Putamen (tissue), 1 donor: ENCODE measurements at regions not wholly inside any gene's neighbourhood (a gene's known extent, or its start where the extent isn't known, plus 50 kb on each side); places are given as distances from the start of the nearest gene placed in this dataset.

ENCODE experiments used
- DNase-seq: peaks from one replicate; pipeline ENCODE4 v3.0.0-alpha.2; 2016; ENCODE audit warnings: low spot score

- no peak for DNase-seq
Observed at GRCh38 chr9:129330711-129331492, 152.8 kb upstream of the IER5L start.

DNA sequence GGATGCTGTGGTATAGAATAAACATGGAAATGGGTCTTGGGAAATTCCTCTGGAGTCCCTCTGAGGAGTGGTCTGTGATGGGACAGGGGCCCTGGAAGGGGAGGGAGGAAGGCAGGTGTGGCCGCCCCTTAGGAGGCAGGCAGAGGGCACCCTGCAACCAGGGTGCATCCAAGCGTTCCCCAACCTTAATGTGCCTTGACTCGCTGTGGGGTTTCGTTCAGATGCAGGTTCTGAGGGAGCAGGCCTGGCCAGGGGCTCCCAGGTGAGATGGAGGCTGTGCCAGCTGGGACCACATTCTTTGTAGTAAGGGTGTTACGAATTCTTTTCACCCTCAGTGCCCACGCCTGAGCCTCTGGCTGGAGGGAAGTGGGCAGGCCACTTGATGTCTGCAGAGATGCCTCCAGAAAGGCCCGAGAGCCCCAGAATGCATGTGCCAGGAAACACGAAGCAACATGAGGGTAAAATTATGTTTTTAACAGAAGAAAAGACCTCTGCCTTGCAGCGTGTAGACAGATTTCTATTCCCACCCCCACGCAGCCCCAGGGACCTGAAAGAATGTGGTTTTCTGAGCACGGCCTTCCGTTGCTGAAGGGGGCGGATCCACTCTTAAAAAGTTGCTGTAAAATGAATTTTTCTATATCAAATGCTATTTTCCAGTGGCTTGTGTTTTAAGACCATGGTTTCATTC is 150.4 kb upstream of the IER5L start:
- DNase-seq: no peak

DNA sequence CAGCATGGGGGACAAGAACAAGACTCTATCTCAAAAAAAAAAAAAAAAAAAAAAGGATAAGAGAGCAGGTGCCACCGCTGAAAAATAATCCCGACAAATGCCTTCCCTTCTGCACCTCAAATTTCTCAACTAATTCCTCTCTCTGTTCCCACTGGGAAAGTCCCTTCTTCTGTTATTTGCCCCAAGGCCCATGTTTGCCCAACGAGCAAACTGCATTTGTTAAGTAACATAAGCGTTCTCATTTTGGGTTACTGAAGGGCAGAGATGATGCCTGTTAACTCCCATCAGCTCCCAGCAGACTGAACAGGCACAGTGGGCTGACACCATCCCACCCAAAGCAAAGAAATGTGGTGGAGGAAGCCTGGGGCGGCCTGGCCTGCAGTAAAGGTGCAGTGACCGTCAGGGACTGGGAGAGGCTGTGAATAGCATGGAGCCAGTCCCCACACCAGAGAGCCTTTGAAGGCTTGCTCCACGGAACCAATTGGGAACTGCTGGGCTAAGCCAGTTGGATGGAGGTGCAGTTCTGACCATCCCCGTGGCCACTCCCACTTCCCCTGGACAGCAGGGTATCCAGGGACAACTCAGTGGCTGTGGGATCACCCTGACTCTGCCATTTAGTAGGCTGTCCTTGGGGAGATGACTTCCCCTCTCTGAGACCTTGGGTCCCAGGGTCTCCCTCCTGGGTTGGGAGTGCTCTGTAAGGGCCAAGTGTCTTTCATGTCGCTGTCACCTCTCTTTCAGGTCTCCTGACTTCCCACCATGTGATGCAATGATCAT is 149.7 kb upstream of the IER5L start:
- DNase-seq: no peak

GRCh38 chr9:129326061-129327005 is 148.3 kb upstream of the IER5L start:
- DNase-seq: no peak

GRCh38 chr9:129324808-129325502 is 146.9 kb upstream of the IER5L start:
- DNase-seq: no peak

DNA sequence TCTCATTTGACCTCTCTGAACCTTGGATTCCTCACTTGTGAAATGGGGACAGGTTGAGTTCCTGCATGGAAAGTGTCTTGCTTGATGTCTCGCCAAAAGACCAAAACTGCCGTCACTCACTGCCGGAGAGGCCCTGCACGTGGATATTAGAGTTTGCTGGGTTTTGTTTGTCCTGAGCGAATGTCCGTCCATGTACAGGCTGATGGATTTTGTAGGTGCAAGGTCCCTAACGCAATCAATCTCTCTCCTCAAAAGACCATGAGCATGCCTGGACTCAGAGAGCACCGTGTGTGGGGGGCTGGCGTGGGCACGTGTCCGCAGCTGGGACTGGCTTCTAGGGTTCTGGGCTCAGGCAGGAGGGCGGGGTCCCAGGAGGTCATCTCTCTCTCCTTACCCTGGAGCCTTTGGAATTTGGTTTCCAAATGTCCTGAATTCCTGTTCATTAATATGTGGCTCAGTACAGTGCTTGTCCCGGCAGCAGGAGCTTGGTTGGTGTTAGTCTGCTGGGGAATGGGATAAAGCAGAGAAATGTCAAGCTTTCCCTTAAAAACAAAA is 146.0 kb upstream of the IER5L start:
- no peak for DNase-seq

DNA sequence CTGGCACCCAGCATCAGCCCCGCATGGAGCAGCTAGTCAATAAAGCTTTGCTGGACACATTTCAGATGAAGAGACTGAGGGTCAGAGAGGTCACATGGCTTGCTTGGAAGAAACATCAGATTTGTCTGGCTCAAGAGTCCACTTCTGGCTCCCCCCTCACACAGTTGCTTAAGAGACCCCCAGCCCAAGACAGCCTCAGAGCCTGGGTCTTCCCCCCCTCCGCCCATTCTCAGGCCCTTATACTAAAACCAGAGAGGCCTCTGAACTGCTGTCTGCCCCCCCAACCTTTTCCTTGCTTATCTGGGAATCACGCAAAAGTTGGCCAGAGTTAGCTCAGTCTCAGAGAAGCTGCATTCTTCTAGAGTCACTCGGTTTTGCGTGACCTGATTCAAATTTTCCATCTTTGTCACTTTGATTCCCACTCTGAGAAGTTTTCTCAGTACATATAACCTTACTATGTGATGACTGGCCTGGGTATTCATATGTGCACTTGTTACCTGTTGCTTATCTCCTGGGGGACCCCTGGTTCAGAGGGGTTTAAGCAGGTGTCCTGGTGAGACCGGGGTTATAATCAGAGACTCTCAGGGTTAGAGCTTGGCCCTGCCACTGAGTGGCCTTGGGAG is 145.4 kb upstream of the IER5L start:
- DNase-seq: no peak

- no peak for DNase-seq
Observed at GRCh38 chr9:129322641-129323375, 144.7 kb upstream of the IER5L start.

DNA sequence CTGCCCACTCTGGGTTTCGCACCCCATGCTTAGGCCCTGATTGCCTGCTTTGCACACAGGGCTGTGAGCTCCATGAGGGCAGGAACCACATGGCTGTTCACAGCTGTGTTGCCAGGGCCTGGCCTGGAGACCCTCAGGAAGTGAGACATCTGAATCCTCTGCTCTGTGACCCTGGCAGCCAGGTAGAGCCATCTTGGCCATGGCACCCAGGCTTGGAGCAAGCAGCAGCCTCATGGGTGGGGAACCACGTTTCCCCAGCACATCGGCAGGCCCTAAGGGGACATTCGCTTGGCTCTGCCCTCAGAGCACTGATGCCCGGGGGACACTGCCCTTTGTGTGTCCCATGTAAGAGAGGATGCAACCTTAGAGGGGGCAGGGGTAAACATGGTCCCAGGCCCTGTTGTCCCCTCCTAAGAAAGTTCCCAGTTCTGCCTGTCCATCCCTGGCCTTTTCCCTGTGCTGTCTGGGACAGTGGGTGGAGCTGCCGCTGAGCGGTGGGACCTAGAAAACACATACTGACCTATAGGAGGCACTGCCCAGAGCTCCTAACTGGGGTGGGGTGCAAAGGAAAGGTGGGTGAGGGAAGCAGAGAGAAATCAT is 144.1 kb upstream of the IER5L start:
- no peak for DNase-seq

DNA sequence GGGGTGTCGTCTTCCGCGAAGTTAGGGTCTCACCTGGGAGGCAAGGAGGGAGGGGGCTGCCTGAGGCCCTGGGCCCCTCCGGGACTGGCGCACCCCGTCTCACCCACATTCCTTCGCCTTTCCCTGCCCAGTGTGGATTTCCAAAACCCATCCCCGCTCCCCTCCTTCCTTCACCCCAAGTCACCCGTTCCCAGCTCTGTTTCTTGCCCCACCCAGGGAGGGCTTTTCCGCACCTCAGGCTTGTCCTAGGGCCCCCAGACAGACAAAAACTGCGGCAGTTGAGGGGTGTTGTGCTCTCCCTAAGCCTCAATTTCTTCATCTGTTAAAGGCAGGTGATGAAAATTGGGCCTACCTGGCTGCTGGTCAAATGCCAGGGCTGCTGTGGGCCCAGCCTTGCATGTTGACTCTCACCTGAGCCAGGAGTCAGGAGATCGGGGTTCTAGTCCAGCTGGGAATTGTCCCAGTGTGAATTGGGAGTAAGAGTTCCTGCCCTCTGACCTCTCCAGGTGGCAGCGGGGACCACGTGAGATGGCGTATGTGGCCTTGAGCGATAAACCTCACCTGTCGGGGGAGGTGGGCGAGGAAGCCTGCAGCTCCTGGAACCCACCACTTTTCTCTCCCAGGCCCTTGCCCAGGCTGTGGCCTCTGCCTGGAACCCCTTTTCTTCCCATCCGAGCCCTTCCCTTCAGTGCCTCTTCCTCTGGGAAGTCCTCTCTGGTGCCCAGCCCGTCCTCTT is 143.4 kb upstream of the IER5L start:
- DNase-seq: no peak

DNA sequence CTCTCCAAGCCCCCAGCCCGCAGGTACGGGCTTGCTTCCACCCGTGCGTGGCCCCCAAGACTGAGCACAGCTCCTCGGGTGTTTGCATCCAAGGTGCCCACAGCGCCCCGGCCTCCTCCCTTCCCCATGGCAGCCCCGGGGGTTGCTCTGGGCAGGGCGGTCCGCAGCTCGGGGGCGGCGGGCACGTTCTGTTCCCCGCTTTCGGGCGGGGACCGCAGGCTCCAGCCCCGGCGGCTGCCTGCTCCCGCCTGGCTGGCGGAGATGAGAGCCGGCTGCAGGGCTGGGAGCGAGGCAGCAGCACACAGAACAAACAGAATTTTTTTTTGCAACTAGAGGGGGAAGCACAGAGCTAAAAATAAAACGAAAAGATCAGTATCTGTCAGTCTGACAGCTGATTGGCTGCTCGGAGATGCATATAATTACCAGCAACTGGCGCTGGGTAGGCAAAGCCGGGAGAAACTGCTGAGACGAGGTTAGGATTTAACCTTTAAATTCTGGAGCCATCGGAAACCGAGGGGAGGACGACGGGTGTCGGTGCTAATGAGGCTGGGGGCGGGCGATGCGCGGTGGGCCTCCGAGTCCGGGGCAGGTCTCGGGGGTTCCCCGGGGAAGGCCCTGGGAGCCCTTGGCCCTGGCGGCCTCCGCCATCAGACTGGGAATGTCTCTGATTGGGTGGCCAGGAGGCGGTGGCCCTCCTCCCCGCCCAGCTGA is 142.7 kb upstream of the IER5L start:
- peak; percentile 86 for DNase-seq

- no peak for DNase-seq
Observed at GRCh38 chr9:129319938-129320481, 141.9 kb upstream of the IER5L start.

DNA sequence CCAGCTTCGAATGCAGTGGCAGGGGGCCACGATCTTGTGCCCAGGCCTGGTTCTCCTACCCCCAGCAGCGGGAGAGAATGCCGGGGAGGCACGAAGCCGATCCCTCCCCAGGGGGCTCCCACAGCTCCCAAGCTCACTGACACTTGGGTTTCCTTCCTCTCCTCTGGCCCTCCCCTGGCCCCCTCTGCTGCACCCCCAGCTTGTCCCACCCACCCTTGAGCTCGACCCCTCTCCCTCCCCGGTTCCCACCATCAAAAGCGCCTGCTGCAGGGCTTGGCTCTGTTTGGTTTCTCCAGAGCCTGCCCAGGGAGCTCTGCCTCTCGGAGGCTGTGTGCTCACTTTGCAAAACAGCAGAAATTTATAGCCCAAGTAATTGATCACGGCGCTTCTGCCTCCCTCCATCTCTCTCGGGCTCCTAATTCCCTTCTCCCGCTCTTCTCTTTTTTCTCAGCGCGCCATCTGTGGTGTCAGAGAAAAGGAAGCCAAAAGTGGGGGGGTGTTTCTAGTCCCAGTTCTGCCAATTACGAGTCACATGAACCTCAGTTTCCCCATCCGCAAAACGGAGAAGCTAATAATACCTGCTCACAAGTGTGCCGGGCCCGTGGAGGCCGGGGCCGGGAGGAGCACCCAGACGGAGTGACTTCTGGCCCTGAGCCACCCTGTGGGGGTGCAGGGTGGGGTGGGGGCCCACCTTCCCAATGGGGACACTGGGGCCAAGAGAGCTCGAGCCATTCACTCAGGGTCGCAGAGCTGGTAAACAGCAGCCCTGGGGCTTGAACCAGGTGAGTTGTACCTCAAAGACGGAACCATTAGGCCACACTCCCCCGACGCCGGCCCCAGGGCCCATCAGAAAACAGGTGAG is 141.2 kb upstream of the IER5L start:
- DNase-seq: no peak

- DNase-seq: no peak
Observed at GRCh38 chr9:129318121-129319075, 140.3 kb upstream of the IER5L start.
